HCT116 (cell line): ENCODE measurements at regions not wholly inside any gene's neighbourhood (a gene's known extent, or its start where the extent isn't known, plus 50 kb on each side); places are given as distances from the start of the nearest gene placed in this dataset.

Experiments
- ATAC-seq: fragments of 200-7000 bp; cut with Tn5 transposase; 2 replicates; pipeline ENCODE4 v1.9.1; 2020; ENCODE audit warnings: mild to moderate bottlenecking, moderate library complexity
- BruUV-seq: library from RNA; stranded (reverse); fragments of 400-500 nt; replicated peaks from 2 replicates; lab custom pipeline; 2021; lab: Mats Ljungman, UMichigan
- CTCF ChIA-PET: fragments of 300-600 bp; sonication (Branson Sonifier 250); formaldehyde crosslinking; loops from one replicate; lab custom pipeline; 2021; ENCODE audit warnings: antibody characterized with exemption; lab: Charles Lee
- POLR2A ChIA-PET: fragments of 300-600, 350-600 bp; sonication (Branson Sonifier 250); formaldehyde crosslinking; loops from one replicate; lab custom pipeline; 2021; ENCODE audit warnings: antibody characterized with exemption; lab: Charles Lee
- RAD21 ChIA-PET, 2 experiments: fragments of 300-600 bp; sonication (Branson Sonifier 250); formaldehyde crosslinking; loops; one replicate each; lab custom pipeline; 2023; ENCODE audit warnings: low total read pairs in 2 of 2; ENCODE audit not compliant: uncharacterized antibody in 2 of 2, unreplicated experiment in 2 of 2, low non-redundant PET in 1 of 2; lab: Charles Lee
- DNase-seq: peaks from one replicate; pipeline ENCODE4 v3.0.0-alpha.2; 2010; ENCODE audit warnings: low read depth, low spot score
- H2AFZ ChIP-seq: fragments of 200-600 bp; shearing (Covaris generic), sonication (generic); 2 replicates; pipeline ENCODE4 v1.6.1; 2017; ENCODE audit warnings: low read depth, mixed run types, mixed read lengths, antibody characterized with exemption, low read length; ENCODE audit not compliant: poor library complexity, severe bottlenecking
- H3K27ac ChIP-seq: 2 replicates; pipeline ENCODE4 v1.5.1; 2012; ENCODE audit warnings: low read depth, low read length
- H3K27me3 ChIP-seq: fragments of 200-600 bp; sonication (generic); 2 replicates; pipeline ENCODE4 v1.6.1; 2016; ENCODE audit warnings: mixed run types, low read length, mixed read lengths; ENCODE audit not compliant: insufficient read depth
- H3K36me3 ChIP-seq, 2 experiments: fragments of 200-500 bp in 1 of 2; fragments of 200-600 bp in 1 of 2; sonication (Bioruptor generic) in 1 of 2; sonication (generic) in 1 of 2; 2 replicates each; pipeline versions ENCODE4 v1.5.1 to v1.6.1; 2014 to 2016; ENCODE audit warnings: low read length in 2 of 2, inconsistent platforms in 1 of 2, mixed read lengths in 1 of 2, mixed run types in 1 of 2; ENCODE audit not compliant: insufficient read depth in 2 of 2, control insufficient read depth in 1 of 2
- H3K4me1 ChIP-seq, 2 experiments: fragments of 200-600 bp in 1 of 2; sonication (generic) in 1 of 2; 2 replicates each; pipeline versions ENCODE4 v1.5.1 to v1.6.1; 2012 to 2017; ENCODE audit warnings: low read length in 2 of 2, inconsistent platforms in 1 of 2, mild to moderate bottlenecking in 1 of 2, mixed read lengths in 1 of 2, mixed run types in 1 of 2, moderate library complexity in 1 of 2; ENCODE audit not compliant: insufficient read depth in 2 of 2, control insufficient read depth in 1 of 2
- H3K4me2 ChIP-seq: fragments of 200-600 bp; sonication (generic); 2 replicates; pipeline ENCODE4 v1.6.1; 2017; ENCODE audit warnings: mixed run types, low read length, mixed read lengths
- H3K4me3 ChIP-seq, 2 experiments: fragments of 200-600 bp in 1 of 2; sonication (generic) in 1 of 2; replicated peaks in 1 of 2; 2 replicates each; pipeline ENCODE4 v1.5.1; 2011 to 2016; ENCODE audit warnings: low read length in 2 of 2, control low read depth in 1 of 2, low read depth in 1 of 2, mild to moderate bottlenecking in 1 of 2, mixed read lengths in 1 of 2, mixed run types in 1 of 2
- H3K79me2 ChIP-seq: fragments of 200-600 bp; sonication (generic); 2 replicates; pipeline ENCODE4 v1.6.1; 2017; ENCODE audit warnings: mild to moderate bottlenecking, mixed run types, low read length, moderate library complexity, mixed read lengths; ENCODE audit not compliant: insufficient read depth
- H3K9ac ChIP-seq: fragments of 200-600 bp; sonication (generic); 2 replicates; pipeline ENCODE4 v1.6.1; 2016; ENCODE audit warnings: low read length, mixed read lengths
- H3K9me2 ChIP-seq: fragments of 200-600 bp; sonication (generic), shearing (Covaris generic); 2 replicates; pipeline ENCODE4 v1.6.1; 2017; ENCODE audit warnings: mixed run types, mild to moderate bottlenecking, moderate library complexity; ENCODE audit not compliant: insufficient read depth
- H3K9me3 ChIP-seq, 2 experiments: fragments of 200-500 bp in 1 of 2; fragments of 200-600 bp in 1 of 2; sonication (Bioruptor generic) in 1 of 2; sonication (generic) in 1 of 2; 2 replicates each; pipeline ENCODE4 v1.6.1; 2014 to 2017; ENCODE audit warnings: low read length in 2 of 2, mixed read lengths in 2 of 2, inconsistent platforms in 1 of 2, low read depth in 1 of 2, mild to moderate bottlenecking in 1 of 2, mixed run types in 1 of 2, moderate library complexity in 1 of 2; ENCODE audit not compliant: control insufficient read depth in 1 of 2, insufficient read depth in 1 of 2
- H4K20me1 ChIP-seq: fragments of 200-600 bp; sonication (generic), shearing (Covaris generic); 2 replicates; pipeline ENCODE4 v1.6.1; 2017; ENCODE audit warnings: mixed run types, mild to moderate bottlenecking, moderate library complexity; ENCODE audit not compliant: insufficient read depth
- CBX3 ChIP-seq: IDR thresholded peaks from 2 replicates; pipeline ENCODE4 v1.6.1; 2012; ENCODE audit warnings: low read depth
- CEBPB ChIP-seq: IDR thresholded peaks from 2 replicates; pipeline ENCODE4 v1.6.1; 2012; ENCODE audit warnings: low read depth
- EZH2 ChIP-seq: fragments of 200-600 bp; sonication (generic); IDR thresholded peaks from 2 replicates; pipeline ENCODE4 v1.6.1; 2017; ENCODE audit warnings: antibody characterized with exemption, mixed run types
- FOSL1 ChIP-seq: IDR thresholded peaks from 2 replicates; pipeline ENCODE4 v1.6.1; 2012; ENCODE audit warnings: low read depth
- JUND ChIP-seq: IDR thresholded peaks from 2 replicates; pipeline ENCODE4 v1.6.1; 2012
- SP1 ChIP-seq: IDR thresholded peaks from 2 replicates; pipeline ENCODE4 v1.6.1; 2012; ENCODE audit warnings: low read depth
- intact Hi-C: fragments of 100-400 bp; cut with micrococcal nuclease; formaldehyde crosslinking; loops from 2 replicates; pipeline ENCODE4 v1.10.0; 2022
- TF ChIP-seq, protein P1 (sequence below), 3 experiments: fragments of 200-600 bp in 1 of 3; sonication (generic) in 1 of 3; IDR thresholded peaks in 2 of 3; conservative IDR thresholded peaks in 1 of 3; 2 replicates each; pipeline ENCODE4 v1.5.1; 2012 to 2017; ENCODE audit warnings: low read depth in 2 of 3, low read length in 2 of 3, antibody characterized with exemption in 1 of 3, borderline replicate concordance in 1 of 3, control low read depth in 1 of 3, mild to moderate bottlenecking in 1 of 3, mixed read lengths in 1 of 3, mixed run types in 1 of 3, moderate library complexity in 1 of 3; ENCODE audit not compliant: insufficient read depth in 1 of 3
- TF ChIP-seq, protein P2 (sequence below): IDR thresholded peaks from 2 replicates; pipeline ENCODE4 v1.6.1; 2012
- TF ChIP-seq, protein P3 (sequence below): IDR thresholded peaks from 2 replicates; pipeline ENCODE4 v1.6.1; 2011; ENCODE audit warnings: mild to moderate bottlenecking, low read length, moderate library complexity; ENCODE audit not compliant: insufficient replicate concordance; ENCODE audit errors: extremely low read depth

DNA sequence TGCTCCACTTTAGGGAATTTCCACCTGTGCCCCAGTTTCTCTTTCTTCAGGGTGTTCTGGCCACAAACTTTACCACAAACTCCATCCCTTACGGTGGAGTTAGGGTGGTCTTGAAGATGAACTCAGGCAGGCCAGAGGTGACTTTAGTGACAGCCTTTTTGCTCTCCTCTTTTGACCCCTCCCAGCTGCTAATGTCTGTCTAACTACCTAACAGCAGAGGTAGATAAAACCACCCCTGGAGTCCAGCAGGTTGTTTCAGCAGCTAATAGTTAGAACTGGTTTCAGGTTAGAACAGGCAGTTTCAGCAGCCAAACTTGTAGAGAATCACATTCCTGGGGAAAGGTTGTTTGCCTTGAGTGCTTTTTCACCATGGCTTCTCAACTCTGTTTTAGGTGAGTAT is 971.3 kb upstream of the CDH18 start:
- no peak for ATAC-seq
- H4K20me1 ChIP-seq: no peaks in the 10 kb centered on the region; the same call in 1 of the 2 replicates
- TF ChIP-seq FOSL1 (no peak), CEBPB (no peak), EZH2 (no peak)
- TF ChIP-seq, protein P1, sequence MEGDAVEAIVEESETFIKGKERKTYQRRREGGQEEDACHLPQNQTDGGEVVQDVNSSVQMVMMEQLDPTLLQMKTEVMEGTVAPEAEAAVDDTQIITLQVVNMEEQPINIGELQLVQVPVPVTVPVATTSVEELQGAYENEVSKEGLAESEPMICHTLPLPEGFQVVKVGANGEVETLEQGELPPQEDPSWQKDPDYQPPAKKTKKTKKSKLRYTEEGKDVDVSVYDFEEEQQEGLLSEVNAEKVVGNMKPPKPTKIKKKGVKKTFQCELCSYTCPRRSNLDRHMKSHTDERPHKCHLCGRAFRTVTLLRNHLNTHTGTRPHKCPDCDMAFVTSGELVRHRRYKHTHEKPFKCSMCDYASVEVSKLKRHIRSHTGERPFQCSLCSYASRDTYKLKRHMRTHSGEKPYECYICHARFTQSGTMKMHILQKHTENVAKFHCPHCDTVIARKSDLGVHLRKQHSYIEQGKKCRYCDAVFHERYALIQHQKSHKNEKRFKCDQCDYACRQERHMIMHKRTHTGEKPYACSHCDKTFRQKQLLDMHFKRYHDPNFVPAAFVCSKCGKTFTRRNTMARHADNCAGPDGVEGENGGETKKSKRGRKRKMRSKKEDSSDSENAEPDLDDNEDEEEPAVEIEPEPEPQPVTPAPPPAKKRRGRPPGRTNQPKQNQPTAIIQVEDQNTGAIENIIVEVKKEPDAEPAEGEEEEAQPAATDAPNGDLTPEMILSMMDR (IDR thresholded peaks at IDR 0.05 in 2 of 3, conservative IDR thresholded peaks at IDR 0.05 in 1 of 3; ENCODE audit: borderline replicate concordance in 1 of 3, insufficient read depth in 1 of 3, low read depth in 2 of 3, low read length in 2 of 3): no peak
- TF ChIP-seq, protein P2, sequence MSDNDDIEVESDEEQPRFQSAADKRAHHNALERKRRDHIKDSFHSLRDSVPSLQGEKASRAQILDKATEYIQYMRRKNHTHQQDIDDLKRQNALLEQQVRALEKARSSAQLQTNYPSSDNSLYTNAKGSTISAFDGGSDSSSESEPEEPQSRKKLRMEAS: no peak
- TF ChIP-seq, all 23 proteins: peak for 0
- Histone ChIP-seq H3K27ac (no peak overlapping the region), H2AFZ (no peak overlapping the region), H3K9ac (no peak overlapping the region), H3K4me3 (no peak overlapping the region), H3K4me1 (no peaks in the 10 kb centered on the region), H3K4me2 (no peak overlapping the region), H3K79me2 (no peaks in the 10 kb centered on the region), H3K27me3 (no peaks in the 10 kb centered on the region), H3K36me3 (no peaks in the 10 kb centered on the region), H3K9me2 (no peaks in the 10 kb centered on the region), H3K9me3 (peaks cover 10 to 18% of the 10 kb centered on the region in 2 experiments; a peak in 2 of 4 replicates)
- ChIA-PET RAD21 (no interaction called here), CTCF (no interaction called here), POLR2A (no interaction called here)
- no peak for DNase-seq
- BruUV-seq: no TSS peak
- intact Hi-C loops: no loop called here

DNA sequence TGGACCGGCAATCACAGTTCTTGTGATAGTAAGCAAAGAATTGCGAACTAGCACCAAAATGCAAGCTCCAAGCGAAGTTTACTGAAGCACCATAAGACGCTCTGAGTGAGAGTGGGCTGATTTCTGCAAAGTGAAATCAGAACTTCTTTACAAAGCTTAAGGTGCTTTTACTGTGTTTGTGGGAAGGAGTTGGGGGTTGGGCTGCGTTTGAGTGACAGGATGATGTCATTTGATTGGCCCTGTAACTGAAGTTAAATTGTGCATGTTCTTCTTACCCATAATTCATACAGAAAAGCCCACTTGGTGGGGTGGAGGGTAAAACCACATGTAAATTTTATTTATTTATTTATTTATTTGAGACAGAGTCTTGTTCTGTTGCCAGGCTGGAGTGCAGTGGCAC is 970.6 kb upstream of the CDH18 start:
- H3K36me3 ChIP-seq: no peaks in the 10 kb centered on the region
- TF ChIP-seq CBX3 (no peak), SP1 (no peak), EZH2 (no peak), JUND (no peak)
- TF ChIP-seq, protein P3, sequence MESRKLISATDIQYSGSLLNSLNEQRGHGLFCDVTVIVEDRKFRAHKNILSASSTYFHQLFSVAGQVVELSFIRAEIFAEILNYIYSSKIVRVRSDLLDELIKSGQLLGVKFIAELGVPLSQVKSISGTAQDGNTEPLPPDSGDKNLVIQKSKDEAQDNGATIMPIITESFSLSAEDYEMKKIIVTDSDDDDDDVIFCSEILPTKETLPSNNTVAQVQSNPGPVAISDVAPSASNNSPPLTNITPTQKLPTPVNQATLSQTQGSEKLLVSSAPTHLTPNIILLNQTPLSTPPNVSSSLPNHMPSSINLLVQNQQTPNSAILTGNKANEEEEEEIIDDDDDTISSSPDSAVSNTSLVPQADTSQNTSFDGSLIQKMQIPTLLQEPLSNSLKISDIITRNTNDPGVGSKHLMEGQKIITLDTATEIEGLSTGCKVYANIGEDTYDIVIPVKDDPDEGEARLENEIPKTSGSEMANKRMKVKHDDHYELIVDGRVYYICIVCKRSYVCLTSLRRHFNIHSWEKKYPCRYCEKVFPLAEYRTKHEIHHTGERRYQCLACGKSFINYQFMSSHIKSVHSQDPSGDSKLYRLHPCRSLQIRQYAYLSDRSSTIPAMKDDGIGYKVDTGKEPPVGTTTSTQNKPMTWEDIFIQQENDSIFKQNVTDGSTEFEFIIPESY: no peak
- POLR2A ChIA-PET: no interaction called here
- H3K4me1 ChIP-seq: no peaks in the 10 kb centered on the region
- H2AFZ ChIP-seq: no peak overlapping the region
- RAD21 ChIA-PET: no interaction called here
- intact Hi-C loops: no loop called here
- no peaks in the 10 kb centered on the region for H3K9me2 ChIP-seq
- BruUV-seq: no TSS peak
- DNase-seq (no peak), ATAC-seq (no peak)
- peaks cover 12 to 17% of the 10 kb centered on the region in 2 experiments; a peak in 2 of 4 replicates for H3K9me3 ChIP-seq
- H4K20me1 ChIP-seq: no peaks in the 10 kb centered on the region; the same call in 1 of the 2 replicates
- H3K27ac ChIP-seq: no peak overlapping the region
- no peak overlapping the region for H3K9ac ChIP-seq
- no peaks in the 10 kb centered on the region for H3K79me2 ChIP-seq
- H3K4me3 ChIP-seq: no peak overlapping the region
- no peak overlapping the region for H3K4me2 ChIP-seq
- CTCF ChIA-PET: no interaction called here
- no peaks in the 10 kb centered on the region for H3K27me3 ChIP-seq
